OCI-LY3 (cell line): ENCODE measurements at regions not wholly inside any gene's neighbourhood (a gene's known extent, or its start where the extent isn't known, plus 50 kb on each side); places are given as distances from the start of the nearest gene placed in this dataset.

Source experiments
- H2AFZ ChIP-seq: fragments of 200-600, 300-600 bp; shearing (Covaris generic); 2 replicates; pipeline ENCODE4 v1.6.0; 2014; ENCODE audit warnings: antibody characterized with exemption, low read depth, low read length
- H3K27ac ChIP-seq: fragments of 200-600, 300-600 bp; sonication (generic); 2 replicates; pipeline ENCODE4 v1.5.1; 2014; ENCODE audit warnings: mild to moderate bottlenecking, low read length, moderate library complexity, mixed read lengths
- H3K27me3 ChIP-seq: fragments of 200-600, 300-600 bp; sonication (generic); 2 replicates; pipeline ENCODE4 v1.6.1; 2014; ENCODE audit warnings: low read depth, low read length, mixed read lengths
- H3K36me3 ChIP-seq: fragments of 200-600, 300-600 bp; sonication (generic); replicated peaks from 2 replicates; pipeline ENCODE3; 2014; ENCODE audit warnings: low read depth, low read length, mixed read lengths
- H3K4me1 ChIP-seq: fragments of 300-600, 200-600 bp; sonication (generic); 2 replicates; pipeline ENCODE4 v1.6.1; 2014; ENCODE audit warnings: low read length, mixed read lengths
- H3K4me2 ChIP-seq: fragments of 200-600, 300-600 bp; sonication (generic); 2 replicates; pipeline ENCODE4 v1.6.1; 2014; ENCODE audit warnings: low read length, mixed read lengths
- H3K4me3 ChIP-seq: fragments of 300-600, 200-600 bp; sonication (generic); 2 replicates; pipeline ENCODE4 v1.5.1; 2014; ENCODE audit warnings: antibody characterized with exemption, mild to moderate bottlenecking, low read length, moderate library complexity
- H3K79me2 ChIP-seq: fragments of 300-600, 200-600 bp; shearing (Covaris generic); 2 replicates; pipeline ENCODE4 v1.6.1; 2014; ENCODE audit warnings: mild to moderate bottlenecking, low read length, mixed read lengths
- H3K9ac ChIP-seq: fragments of 300-600, 200-600 bp; shearing (Covaris generic); 2 replicates; pipeline ENCODE4 v1.6.0; 2014; ENCODE audit warnings: mild to moderate bottlenecking, low read length, moderate library complexity
- H3K9me3 ChIP-seq: fragments of 200-600, 300-600 bp; shearing (Covaris generic); 2 replicates; pipeline ENCODE4 v1.6.1; 2014; ENCODE audit warnings: low read length, mixed read lengths; ENCODE audit not compliant: insufficient read depth
- H4K20me1 ChIP-seq: fragments of 200-600, 300-600 bp; sonication (generic); 2 replicates; pipeline ENCODE4 v1.6.1; 2016; ENCODE audit warnings: low read length, mixed read lengths; ENCODE audit not compliant: insufficient read depth
- EZH2phosphoT487 ChIP-seq: fragments of 200-600 bp; shearing (Covaris generic); IDR thresholded peaks from 2 replicates; pipeline ENCODE4 v1.6.1; 2018; ENCODE audit warnings: antibody characterized with exemption, mixed run types, low read depth
- TF ChIP-seq, protein P1 (sequence below): fragments of 200-600, 300-600 bp; sonication (generic); IDR thresholded peaks from 2 replicates; pipeline ENCODE4 v1.5.1; 2014; ENCODE audit warnings: antibody characterized with exemption, low read length, low read depth

DNA sequence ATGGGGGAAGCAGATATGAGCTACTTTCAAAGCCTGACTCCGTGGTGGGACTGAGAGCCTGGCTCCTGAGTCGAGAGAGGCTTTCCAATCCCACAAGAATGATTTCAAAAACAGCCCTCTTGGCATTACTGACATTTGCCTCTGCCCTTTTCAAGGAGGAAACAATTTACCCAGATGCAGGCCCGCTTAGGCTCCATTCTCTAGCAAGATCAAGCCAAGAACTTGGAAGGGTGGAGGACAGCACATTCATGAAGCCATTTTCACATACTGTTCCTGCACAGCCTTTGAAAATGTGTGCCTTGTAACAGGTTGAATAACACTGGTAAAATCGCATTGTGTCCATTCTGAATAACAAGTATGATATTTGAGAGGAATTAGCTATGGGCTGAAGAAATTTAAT, 58.2 kb upstream of the EED start:
- TF ChIP-seq EZH2phosphoT487, result no peak
- TF ChIP-seq, protein P1, sequence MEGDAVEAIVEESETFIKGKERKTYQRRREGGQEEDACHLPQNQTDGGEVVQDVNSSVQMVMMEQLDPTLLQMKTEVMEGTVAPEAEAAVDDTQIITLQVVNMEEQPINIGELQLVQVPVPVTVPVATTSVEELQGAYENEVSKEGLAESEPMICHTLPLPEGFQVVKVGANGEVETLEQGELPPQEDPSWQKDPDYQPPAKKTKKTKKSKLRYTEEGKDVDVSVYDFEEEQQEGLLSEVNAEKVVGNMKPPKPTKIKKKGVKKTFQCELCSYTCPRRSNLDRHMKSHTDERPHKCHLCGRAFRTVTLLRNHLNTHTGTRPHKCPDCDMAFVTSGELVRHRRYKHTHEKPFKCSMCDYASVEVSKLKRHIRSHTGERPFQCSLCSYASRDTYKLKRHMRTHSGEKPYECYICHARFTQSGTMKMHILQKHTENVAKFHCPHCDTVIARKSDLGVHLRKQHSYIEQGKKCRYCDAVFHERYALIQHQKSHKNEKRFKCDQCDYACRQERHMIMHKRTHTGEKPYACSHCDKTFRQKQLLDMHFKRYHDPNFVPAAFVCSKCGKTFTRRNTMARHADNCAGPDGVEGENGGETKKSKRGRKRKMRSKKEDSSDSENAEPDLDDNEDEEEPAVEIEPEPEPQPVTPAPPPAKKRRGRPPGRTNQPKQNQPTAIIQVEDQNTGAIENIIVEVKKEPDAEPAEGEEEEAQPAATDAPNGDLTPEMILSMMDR, result no peak
- Histone ChIP-seq H3K4me2 (no peak overlapping the region), H4K20me1 (no peaks in the 10 kb centered on the region), H3K9me3 (no peaks in the 10 kb centered on the region), H3K9ac (no peak overlapping the region), H3K27ac (no peak overlapping the region), H3K79me2 (no peaks in the 10 kb centered on the region), H3K27me3 (0 out of 2 replicates have a peak, but pooled peaks cover 3% of the 10 kb centered on the region), H3K4me3 (no peak overlapping the region), H2AFZ (no peak overlapping the region), H3K4me1 (peaks cover 27% of the 10 kb centered on the region), H3K36me3 (no peaks in the 10 kb centered on the region)

- Histone ChIP-seq H3K79me2 (no peaks in the 10 kb centered on the region), H3K4me1 (peaks cover 27% of the 10 kb centered on the region), H3K9ac (no peak overlapping the region), H3K4me3 (no peak overlapping the region), H3K36me3 (no peaks in the 10 kb centered on the region), H2AFZ (no peak overlapping the region), H3K9me3 (no peaks in the 10 kb centered on the region), H3K4me2 (no peak overlapping the region), H3K27ac (no peak overlapping the region), H3K27me3 (0 out of 2 replicates have a peak, but pooled peaks cover 3% of the 10 kb centered on the region), H4K20me1 (no peaks in the 10 kb centered on the region)
- TF ChIP-seq, protein P1, result no peak
- TF ChIP-seq EZH2phosphoT487, result no peak
Observed at GRCh38 chr11:86185381-86185750, 59.2 kb upstream of the EED start.

- H3K4me1 ChIP-seq, result peaks cover 27% of the 10 kb centered on the region
- TF ChIP-seq, protein P1, result no peak
- no peak for TF ChIP-seq EZH2phosphoT487
- no peak overlapping the region for H3K27ac ChIP-seq
Observed at GRCh38 chr11:86184728-86185380, 59.7 kb upstream of the EED start.

DNA sequence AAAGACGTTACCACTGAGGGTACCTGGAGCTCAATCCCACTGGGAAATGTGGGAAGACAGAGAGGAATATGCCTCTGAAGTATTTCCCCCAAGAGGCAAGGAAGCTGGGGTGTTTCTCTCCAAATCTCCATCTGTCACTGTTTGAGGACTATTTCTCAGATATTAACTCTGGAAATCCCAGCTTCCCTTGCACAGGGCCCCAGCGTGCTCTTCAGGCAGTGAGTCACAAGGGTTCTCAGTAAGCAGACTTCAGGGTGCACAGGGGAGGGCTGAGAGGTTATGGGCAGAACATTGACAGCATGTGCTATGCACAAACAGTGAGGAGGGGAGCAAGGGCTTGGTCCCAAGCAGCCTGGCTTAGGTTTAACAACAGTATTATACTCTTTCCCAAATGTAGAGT, 60.9 kb upstream of the EED start:
- H3K9me3 ChIP-seq, result no peaks in the 10 kb centered on the region; the same call in 1 of the 2 replicates
- 0 out of 2 replicates have a peak overlapping the region, but pooled peaks have one; percentile 21 for H3K4me2 ChIP-seq
- H2AFZ ChIP-seq, result peak overlapping the region; percentile 66; the same call in 1 of the 2 replicates
- peaks cover 24% of the 10 kb centered on the region for H3K4me1 ChIP-seq
- H3K4me3 ChIP-seq, result no peak overlapping the region
- no peak overlapping the region for H3K9ac ChIP-seq
- no peaks in the 10 kb centered on the region for H3K36me3 ChIP-seq
- no peak for TF ChIP-seq EZH2phosphoT487
- TF ChIP-seq, protein P1, result no peak
- no peaks in the 10 kb centered on the region for H3K79me2 ChIP-seq
- 0 out of 2 replicates have a peak, but pooled peaks cover 3% of the 10 kb centered on the region for H3K27me3 ChIP-seq
- H4K20me1 ChIP-seq, result no peaks in the 10 kb centered on the region
- no peak overlapping the region for H3K27ac ChIP-seq

More at GRCh38 chr11:86184728-86185380, 59.7 kb upstream of the EED start:
- no peak overlapping the region for H2AFZ ChIP-seq
- H3K36me3 ChIP-seq, result no peaks in the 10 kb centered on the region
- no peak overlapping the region for H3K9ac ChIP-seq
- H3K4me3 ChIP-seq, result no peak overlapping the region
- H3K79me2 ChIP-seq, result no peaks in the 10 kb centered on the region
- 0 out of 2 replicates have a peak, but pooled peaks cover 3% of the 10 kb centered on the region for H3K27me3 ChIP-seq
- no peaks in the 10 kb centered on the region; the same call in 1 of the 2 replicates for H3K9me3 ChIP-seq
- no peak overlapping the region for H3K4me2 ChIP-seq
- no peaks in the 10 kb centered on the region for H4K20me1 ChIP-seq
